ENCODE measurements at regions not wholly inside any gene's neighbourhood (a gene's known extent, or its start where the extent isn't known, plus 50 kb on each side); places are given as distances from the start of the nearest gene placed in this dataset.
"Not testable (repeated sequence)": the region's sequence is repeated elsewhere in the genome, so short reads cannot be mapped to it uniquely, and the experiment has no call there.

DNA sequence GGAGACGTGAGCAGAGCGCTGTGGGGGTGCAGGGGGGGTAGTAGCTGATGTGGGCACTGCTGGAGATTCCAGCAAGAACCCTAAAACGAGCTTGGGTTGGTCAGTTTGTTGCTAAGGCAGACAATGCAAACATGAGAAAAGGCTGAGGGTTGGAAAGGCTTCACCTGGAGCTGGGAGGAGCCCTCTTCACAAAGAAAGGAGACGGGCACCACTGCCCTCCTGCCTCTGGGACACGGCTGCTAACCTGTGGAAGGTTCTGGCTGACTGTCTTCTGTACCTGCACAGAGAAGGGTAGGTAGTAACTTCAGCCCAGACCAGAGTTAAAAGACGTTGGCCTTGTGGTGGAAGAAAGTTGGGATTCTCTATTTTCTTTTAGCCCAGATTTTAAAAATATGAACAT, 108.7 kb downstream of the SUCLA2 start:
- H3K9me3 ChIP-seq, result no peaks in the 10 kb centered on the region
- WGBS, 2 donors, result 90 to 92% methylated on average over 6 of the region's 6 CpGs
- no peak for DNase-seq
- TF ChIP-seq, protein P1, sequence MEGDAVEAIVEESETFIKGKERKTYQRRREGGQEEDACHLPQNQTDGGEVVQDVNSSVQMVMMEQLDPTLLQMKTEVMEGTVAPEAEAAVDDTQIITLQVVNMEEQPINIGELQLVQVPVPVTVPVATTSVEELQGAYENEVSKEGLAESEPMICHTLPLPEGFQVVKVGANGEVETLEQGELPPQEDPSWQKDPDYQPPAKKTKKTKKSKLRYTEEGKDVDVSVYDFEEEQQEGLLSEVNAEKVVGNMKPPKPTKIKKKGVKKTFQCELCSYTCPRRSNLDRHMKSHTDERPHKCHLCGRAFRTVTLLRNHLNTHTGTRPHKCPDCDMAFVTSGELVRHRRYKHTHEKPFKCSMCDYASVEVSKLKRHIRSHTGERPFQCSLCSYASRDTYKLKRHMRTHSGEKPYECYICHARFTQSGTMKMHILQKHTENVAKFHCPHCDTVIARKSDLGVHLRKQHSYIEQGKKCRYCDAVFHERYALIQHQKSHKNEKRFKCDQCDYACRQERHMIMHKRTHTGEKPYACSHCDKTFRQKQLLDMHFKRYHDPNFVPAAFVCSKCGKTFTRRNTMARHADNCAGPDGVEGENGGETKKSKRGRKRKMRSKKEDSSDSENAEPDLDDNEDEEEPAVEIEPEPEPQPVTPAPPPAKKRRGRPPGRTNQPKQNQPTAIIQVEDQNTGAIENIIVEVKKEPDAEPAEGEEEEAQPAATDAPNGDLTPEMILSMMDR (IDR thresholded peaks at IDR 0.05), result no peak
- no peak for TF ChIP-seq POLR2A (IDR thresholded peaks at IDR 0.05)
- no peak overlapping the region for H3K27ac ChIP-seq
- H3K27me3 ChIP-seq, result no peaks in the 10 kb centered on the region
- H3K4me1 ChIP-seq, result no peaks in the 10 kb centered on the region
- intact Hi-C loops (cut with DNase I; ENCODE audit: low total_unique reads), result no loop called here
- H3K4me3 ChIP-seq, result no peak overlapping the region
- no peaks in the 10 kb centered on the region for H3K36me3 ChIP-seq (ENCODE audit: low read depth, missing control alignments)

DNA sequence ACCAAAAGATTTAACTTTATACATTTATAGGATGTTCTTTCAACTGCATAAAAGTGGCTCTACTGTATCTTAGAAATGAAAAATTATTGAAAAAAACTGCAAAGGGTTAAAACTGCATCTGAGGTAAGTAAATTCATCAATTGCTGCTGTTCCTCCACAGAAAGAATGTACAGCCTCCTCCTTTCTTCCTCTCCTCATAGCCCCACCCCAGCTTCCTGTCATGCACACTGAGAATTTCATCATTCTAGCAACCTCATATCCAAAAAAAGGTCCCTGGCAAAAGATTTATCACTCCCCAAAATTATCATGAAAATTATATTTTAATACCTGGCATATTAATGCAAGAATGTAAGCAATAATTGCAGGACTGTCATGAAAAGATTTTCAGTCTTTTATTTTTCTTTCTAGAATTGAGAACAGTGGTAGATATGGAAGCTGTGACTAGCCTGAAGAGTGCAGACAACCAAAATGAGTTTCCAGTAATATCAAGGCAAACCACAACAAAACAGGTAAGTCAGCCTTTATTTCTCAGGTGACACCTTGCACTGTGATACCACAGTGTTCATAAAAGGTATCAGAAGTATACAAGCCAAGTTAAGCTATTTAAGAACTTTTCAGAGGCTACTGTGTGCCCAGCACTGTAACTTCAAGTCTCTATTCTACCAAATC, 110.8 kb downstream of the SUCLA2 start:
- Histone ChIP-seq H3K4me3 (no peak overlapping the region), H3K36me3 (ENCODE audit: low read depth, missing control alignments) (no peaks in the 10 kb centered on the region), H3K9me3 (no peaks in the 10 kb centered on the region), H3K27me3 (no peaks in the 10 kb centered on the region), H3K27ac (no peak overlapping the region), H3K4me1 (no peaks in the 10 kb centered on the region)
- intact Hi-C loops (cut with DNase I; ENCODE audit: low total_unique reads), result no loop called here
- DNase-seq, result no peak
- TF ChIP-seq POLR2A (IDR thresholded peaks at IDR 0.05), result no peak
- TF ChIP-seq, protein P1 (IDR thresholded peaks at IDR 0.05), result no peak

DNA sequence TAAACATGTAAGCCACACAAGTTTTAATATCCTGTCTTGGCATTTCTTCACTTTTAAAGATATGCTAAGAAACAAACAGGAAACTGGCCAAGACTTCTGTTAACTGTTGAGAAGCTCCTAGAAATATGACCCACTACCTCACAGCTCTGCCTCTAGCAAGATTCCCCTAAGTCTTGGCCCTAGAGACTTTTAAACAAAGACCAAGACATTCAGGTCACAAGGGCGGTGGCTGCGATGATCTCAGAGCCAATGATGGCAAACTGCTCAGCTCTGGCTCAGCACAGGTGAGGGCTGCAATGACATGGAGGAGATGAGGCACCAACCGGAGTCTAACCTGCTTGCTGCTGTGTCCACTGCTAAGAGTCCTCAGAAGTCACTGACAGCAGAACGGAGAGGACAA, 114.8 kb downstream of the SUCLA2 start:
- H3K4me3 ChIP-seq, result no peak overlapping the region
- WGBS, 2 donors, result 87 to 93% methylated on average over 3 to 4 of the region's 4 CpGs
- no peaks in the 10 kb centered on the region for H3K36me3 ChIP-seq (ENCODE audit: low read depth, missing control alignments)
- intact Hi-C loops (cut with DNase I; ENCODE audit: low total_unique reads), result no loop called here
- H3K9me3 ChIP-seq, result no peaks in the 10 kb centered on the region
- DNase-seq, result no peak
- H3K27me3 ChIP-seq, result no peaks in the 10 kb centered on the region
- H3K4me1 ChIP-seq, result no peaks in the 10 kb centered on the region
- TF ChIP-seq, protein P1 (IDR thresholded peaks at IDR 0.05), result no peak
- no peak for TF ChIP-seq POLR2A (IDR thresholded peaks at IDR 0.05)
- H3K27ac ChIP-seq, result no peak overlapping the region

DNA sequence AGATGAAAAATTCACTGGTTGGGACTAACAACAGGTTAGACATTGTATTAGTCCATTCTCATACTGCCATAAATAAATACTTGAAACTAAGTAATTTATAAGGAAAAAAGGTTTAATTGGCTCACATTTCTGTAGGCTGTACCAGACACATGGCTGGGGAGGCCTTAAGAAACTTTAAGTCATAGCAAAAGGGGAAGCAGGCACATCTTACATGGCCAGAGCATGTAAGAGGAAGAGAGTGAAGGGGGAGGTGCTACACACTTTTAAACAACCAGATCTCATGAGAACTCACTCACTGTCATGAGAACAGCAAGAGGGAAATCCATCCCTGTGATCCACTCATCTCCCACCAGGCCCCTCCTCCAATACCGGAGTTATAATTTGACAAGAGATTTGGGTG, 125.9 kb downstream of the SUCLA2 start:
- no peak for DNase-seq
- no peak for TF ChIP-seq POLR2A (IDR thresholded peaks at IDR 0.05)
- TF ChIP-seq, protein P1 (IDR thresholded peaks at IDR 0.05), result no peak
- H3K9me3 ChIP-seq, result no peaks in the 10 kb centered on the region
- 96 to 100% methylated on average over 1 of the region's 1 CpG for WGBS, 2 donors
- no peak overlapping the region for H3K4me3 ChIP-seq
- no peaks in the 10 kb centered on the region for H3K27me3 ChIP-seq
- H3K4me1 ChIP-seq, result no peaks in the 10 kb centered on the region
- H3K36me3 ChIP-seq (ENCODE audit: low read depth, missing control alignments), result no peaks in the 10 kb centered on the region
- H3K27ac ChIP-seq, result no peak overlapping the region
- intact Hi-C loops (cut with DNase I; ENCODE audit: low total_unique reads), result no loop called here

DNA sequence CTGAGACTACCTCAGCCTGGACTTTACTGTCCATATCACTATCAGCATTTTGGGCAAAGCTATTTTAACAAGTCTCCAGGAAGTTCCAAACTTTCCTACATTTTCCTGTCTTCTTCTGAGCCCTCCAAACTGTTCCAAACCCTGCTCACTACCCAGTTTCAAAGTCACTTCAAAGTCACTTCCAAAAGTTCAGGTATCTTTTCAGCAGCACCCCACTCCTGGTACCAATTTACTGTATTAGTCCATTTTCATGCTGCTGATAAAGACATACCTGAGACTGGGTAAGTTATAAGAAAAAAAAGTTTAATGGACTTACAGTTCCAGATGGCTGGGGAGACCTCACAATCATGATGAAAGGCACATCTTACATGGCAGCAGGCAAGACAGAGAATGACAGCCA, 127.1 kb downstream of the SUCLA2 start:
- not testable (repeated sequence) for H3K4me1 ChIP-seq

DNA sequence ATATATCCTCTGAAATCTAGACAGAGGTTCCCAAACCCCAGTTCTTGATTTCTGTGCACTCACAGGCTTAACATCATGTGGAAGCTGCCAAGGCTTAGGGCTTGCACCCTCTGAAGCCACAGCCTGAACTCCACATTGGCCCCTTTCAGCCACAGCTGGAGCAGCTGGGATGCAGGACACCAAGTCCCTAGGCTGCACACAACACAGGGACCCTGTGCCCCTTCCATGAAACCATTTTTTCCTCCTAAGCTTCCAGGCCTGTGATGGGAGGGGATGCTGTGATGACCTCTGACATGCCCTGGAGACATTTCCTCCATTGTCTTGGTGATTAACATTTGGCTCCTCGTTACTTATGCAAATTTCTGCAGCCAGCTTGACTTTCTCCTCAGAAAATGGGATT, 127.8 kb downstream of the SUCLA2 start:
- H3K4me1 ChIP-seq; H3K9me3 ChIP-seq; H3K27ac ChIP-seq; H3K27me3 ChIP-seq; intact Hi-C loops (cut with DNase I; ENCODE audit: low total_unique reads); H3K4me3 ChIP-seq; DNase-seq; H3K36me3 ChIP-seq (ENCODE audit: low read depth, missing control alignments): not testable (repeated sequence)
- WGBS, 2 donors, result 61 to 70% methylated on average over 1 of the region's 1 CpG

More for the DNA sequence above, 127.1 kb downstream of the SUCLA2 start:
- H3K27me3 ChIP-seq; H3K36me3 ChIP-seq (ENCODE audit: low read depth, missing control alignments); H3K4me3 ChIP-seq; H3K9me3 ChIP-seq; DNase-seq; H3K27ac ChIP-seq; intact Hi-C loops (cut with DNase I; ENCODE audit: low total_unique reads): not testable (repeated sequence)
